Right atrium auricular region (tissue), 2 donors: ENCODE measurements at regions not wholly inside any gene's neighbourhood (a gene's known extent, or its start where the extent isn't known, plus 50 kb on each side); places are given as distances from the start of the nearest gene placed in this dataset.

Experiments used
- DNase-seq: peaks from one replicate; pipeline ENCODE4 v3.0.0-alpha.2; 2019; ENCODE audit warnings: low spot score
- H3K27ac ChIP-seq, 2 donors: fragments of 200-600 bp; sonication (generic); 1 replicate in 1 of 2; 2 replicates in 1 of 2; pipeline ENCODE4 v1.5.1; 2016 to 2019
- H3K27me3 ChIP-seq, 2 donors: fragments of 200-600 bp; sonication (generic); one replicate each; pipeline versions ENCODE4 v1.5.1 to v1.6.0; 2017 to 2019
- H3K36me3 ChIP-seq: fragments of 200-600 bp; sonication (generic); one replicate; pipeline ENCODE4 v1.5.1; 2016
- H3K4me1 ChIP-seq, 2 donors: fragments of 200-600 bp; sonication (generic); one replicate each; pipeline versions ENCODE4 v1.5.1 to v1.6.0; 2017 to 2019
- H3K4me3 ChIP-seq, 2 donors: fragments of 200-600 bp; sonication (generic); 1 replicate in 1 of 2; 2 replicates in 1 of 2; pipeline ENCODE4 v1.5.1; 2017 to 2019; ENCODE audit warnings: mild to moderate bottlenecking in 1 of 2, moderate library complexity in 1 of 2
- H3K9me3 ChIP-seq, 2 donors: fragments of 200-600 bp; sonication (generic); one replicate each; pipeline ENCODE4 v1.5.1; 2019
- TF ChIP-seq, protein P1 (sequence below), 2 donors: fragments of 200-600 bp; sonication (generic); IDR thresholded peaks; one replicate each; pipeline ENCODE4 v1.5.1; 2019; ENCODE audit warnings: antibody characterized with exemption in 2 of 2

- no peak for DNase-seq
- Histone ChIP-seq H3K36me3 (no peaks in the 10 kb centered on the region), H3K4me1 (no peaks in the 10 kb centered on the region), H3K27me3 (no peaks in the 10 kb centered on the region), H3K4me3 (no peak overlapping the region), H3K27ac (no peak overlapping the region), H3K9me3 (no peaks in the 10 kb centered on the region)
- TF ChIP-seq, protein P1, sequence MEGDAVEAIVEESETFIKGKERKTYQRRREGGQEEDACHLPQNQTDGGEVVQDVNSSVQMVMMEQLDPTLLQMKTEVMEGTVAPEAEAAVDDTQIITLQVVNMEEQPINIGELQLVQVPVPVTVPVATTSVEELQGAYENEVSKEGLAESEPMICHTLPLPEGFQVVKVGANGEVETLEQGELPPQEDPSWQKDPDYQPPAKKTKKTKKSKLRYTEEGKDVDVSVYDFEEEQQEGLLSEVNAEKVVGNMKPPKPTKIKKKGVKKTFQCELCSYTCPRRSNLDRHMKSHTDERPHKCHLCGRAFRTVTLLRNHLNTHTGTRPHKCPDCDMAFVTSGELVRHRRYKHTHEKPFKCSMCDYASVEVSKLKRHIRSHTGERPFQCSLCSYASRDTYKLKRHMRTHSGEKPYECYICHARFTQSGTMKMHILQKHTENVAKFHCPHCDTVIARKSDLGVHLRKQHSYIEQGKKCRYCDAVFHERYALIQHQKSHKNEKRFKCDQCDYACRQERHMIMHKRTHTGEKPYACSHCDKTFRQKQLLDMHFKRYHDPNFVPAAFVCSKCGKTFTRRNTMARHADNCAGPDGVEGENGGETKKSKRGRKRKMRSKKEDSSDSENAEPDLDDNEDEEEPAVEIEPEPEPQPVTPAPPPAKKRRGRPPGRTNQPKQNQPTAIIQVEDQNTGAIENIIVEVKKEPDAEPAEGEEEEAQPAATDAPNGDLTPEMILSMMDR (IDR thresholded peaks at IDR 0.05) = no peak
These were observed 183.9 kb downstream of the ARRDC4 start for GRCh38 chr15:98144388-98144787.

GRCh38 chr15:98146031-98146820, 185.7 kb downstream of the ARRDC4 start:
- Histone ChIP-seq H3K4me3 (no peak overlapping the region), H3K4me1 (no peaks in the 10 kb centered on the region), H3K27me3 (no peaks in the 10 kb centered on the region), H3K9me3 (no peaks in the 10 kb centered on the region), H3K27ac (no peak overlapping the region), H3K36me3 (no peaks in the 10 kb centered on the region)
- no peak for DNase-seq
- TF ChIP-seq, protein P1 (IDR thresholded peaks at IDR 0.05) = no peak

DNA sequence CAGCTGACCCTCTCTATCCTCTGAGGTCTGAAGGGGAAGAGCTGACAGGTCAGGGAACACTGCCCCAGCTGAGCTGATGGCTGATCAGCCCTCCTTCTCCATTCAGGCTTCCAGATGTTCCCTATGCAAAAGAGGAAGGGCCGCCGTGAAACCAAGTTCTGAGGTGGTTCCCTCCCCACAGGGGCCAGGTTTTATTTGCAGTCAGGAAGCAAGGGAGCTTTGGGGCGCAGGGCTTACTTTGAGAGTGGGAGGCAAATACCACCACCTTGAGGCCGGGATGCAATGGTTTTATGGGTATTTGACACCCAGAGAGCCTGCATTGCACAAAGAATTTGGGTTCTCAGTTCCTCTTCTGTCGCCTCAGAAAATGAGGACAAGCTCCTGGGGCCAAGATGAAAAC, 186.9 kb downstream of the ARRDC4 start:
- H3K36me3 ChIP-seq = no peaks in the 10 kb centered on the region
- no peak for DNase-seq
- H3K27me3 ChIP-seq = no peaks in the 10 kb centered on the region
- no peak overlapping the region for H3K4me3 ChIP-seq
- no peaks in the 10 kb centered on the region for H3K9me3 ChIP-seq
- TF ChIP-seq, protein P1 (IDR thresholded peaks at IDR 0.05) = no peak
- no peak overlapping the region for H3K27ac ChIP-seq
- H3K4me1 ChIP-seq = no peaks in the 10 kb centered on the region

DNA sequence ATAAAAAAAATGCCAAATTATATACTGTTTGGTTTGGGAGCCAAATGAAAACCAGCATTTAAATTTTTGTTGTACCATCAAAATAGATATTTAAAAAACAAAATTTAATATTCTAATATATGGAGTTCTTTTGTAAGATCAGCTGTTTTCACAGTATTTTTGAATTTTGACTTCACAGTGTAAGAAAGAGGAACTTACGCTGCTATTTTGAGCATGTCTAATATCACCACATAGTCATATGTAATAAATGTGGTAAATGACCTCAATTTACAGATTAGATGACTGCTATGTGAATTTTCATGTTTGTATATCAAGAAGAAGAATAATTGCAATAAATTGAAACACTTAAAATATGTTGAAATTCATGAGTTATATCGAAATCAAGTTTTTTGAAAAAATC, 189.6 kb downstream of the ARRDC4 start:
- Histone ChIP-seq H3K27me3 (no peaks in the 10 kb centered on the region), H3K27ac (no peak overlapping the region), H3K9me3 (no peaks in the 10 kb centered on the region), H3K4me3 (no peak overlapping the region), H3K36me3 (no peaks in the 10 kb centered on the region), H3K4me1 (no peaks in the 10 kb centered on the region)
- DNase-seq = no peak
- TF ChIP-seq, protein P1 (IDR thresholded peaks at IDR 0.05) = no peak

GRCh38 chr15:98150536-98150935, 190.0 kb downstream of the ARRDC4 start:
- no peaks in the 10 kb centered on the region for H3K36me3 ChIP-seq
- H3K4me3 ChIP-seq = no peak overlapping the region
- no peak for DNase-seq
- no peaks in the 10 kb centered on the region for H3K9me3 ChIP-seq
- no peak overlapping the region for H3K27ac ChIP-seq
- no peaks in the 10 kb centered on the region for H3K4me1 ChIP-seq
- TF ChIP-seq, protein P1 (IDR thresholded peaks at IDR 0.05) = no peak
- no peaks in the 10 kb centered on the region for H3K27me3 ChIP-seq

GRCh38 chr15:98151096-98151495, 190.6 kb downstream of the ARRDC4 start:
- Histone ChIP-seq H3K27ac (no peak overlapping the region), H3K4me1 (no peaks in the 10 kb centered on the region), H3K27me3 (no peaks in the 10 kb centered on the region), H3K9me3 (no peaks in the 10 kb centered on the region), H3K4me3 (no peak overlapping the region), H3K36me3 (no peaks in the 10 kb centered on the region)
- TF ChIP-seq, protein P1 (IDR thresholded peaks at IDR 0.05) = no peak
- no peak for DNase-seq
